ENCODE measurements at regions not wholly inside any gene's neighbourhood (a gene's known extent, or its start where the extent isn't known, plus 50 kb on each side); places are given as distances from the start of the nearest gene placed in this dataset.

DNA sequence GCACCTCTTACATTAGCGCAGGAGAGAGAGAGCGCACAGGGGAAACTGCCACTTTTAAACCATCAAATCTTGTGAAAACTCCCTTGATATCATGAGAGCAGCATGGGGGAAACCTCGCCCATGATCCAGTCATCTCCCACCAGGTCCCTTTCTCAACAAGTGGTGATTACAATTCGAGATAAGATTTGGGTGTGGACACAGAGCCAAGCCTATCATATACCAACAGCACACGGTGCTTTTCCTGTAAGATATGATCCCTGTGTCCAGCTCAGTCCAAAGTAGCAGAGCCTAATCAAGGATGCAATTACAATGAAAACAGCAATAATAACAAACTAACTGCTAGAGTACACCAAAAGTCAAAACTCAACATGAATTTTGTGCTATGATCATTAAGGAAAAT lies 148.7 kb upstream of the TCF21 start:
- no peak for DNase-seq
- Mint-ChIP-seq H3K36me3 (no peaks in the 10 kb centered on the region), H3K4me1 (no peaks in the 10 kb centered on the region)

DNA sequence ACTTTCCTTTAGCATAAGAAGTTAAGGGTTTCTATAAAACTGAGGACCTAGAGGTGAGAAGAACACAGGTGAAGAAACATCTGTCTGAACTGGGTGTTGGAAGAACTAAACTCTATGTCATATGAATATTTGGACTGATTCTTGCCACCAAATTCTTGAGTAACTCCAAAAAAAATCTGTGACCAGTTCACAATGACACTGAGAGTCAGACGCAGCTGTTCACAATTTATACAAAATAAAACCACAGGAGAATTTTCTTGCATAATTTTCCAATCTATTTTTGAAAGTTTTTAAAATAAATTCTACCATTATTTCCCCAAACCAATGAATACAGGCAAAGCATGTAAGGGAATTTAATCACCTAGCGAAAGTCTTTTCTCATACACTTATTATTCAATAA lies 148.1 kb upstream of the TCF21 start:
- no peak for ATAC-seq (replicated peaks)
- no peaks in the 10 kb centered on the region for H3K36me3 Mint-ChIP-seq

More for the DNA sequence above, 148.7 kb upstream of the TCF21 start:
- Mint-ChIP-seq H3K27ac (no peak overlapping the region), H3K4me3 (no peak overlapping the region), H3K27me3 (no peaks in the 10 kb centered on the region), H3K9me3 (no peaks in the 10 kb centered on the region)
- no peak for ATAC-seq (replicated peaks)

DNA sequence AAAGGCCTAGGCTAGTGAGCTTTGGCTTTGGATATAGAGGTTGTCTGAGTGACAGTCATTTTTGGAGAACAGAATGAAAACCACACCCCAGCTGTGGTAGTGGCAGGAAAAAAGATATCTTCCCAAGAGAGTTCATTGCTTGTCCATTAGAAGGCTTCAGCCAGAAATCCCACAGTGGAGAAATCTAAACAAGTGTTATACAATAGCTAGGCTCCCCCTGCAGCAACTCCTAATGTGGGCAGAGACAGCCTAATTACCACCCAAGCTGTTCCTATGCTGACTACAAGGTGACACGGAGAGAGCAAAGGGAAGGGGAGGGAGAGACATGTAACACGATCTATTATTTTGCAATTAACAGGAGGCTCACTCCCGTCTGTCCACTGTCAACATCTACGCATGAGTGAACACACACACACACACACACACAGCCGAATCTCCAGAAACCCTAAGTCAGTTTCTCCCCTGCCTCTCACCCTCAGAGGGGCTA lies 147.5 kb upstream of the TCF21 start:
- H3K27ac Mint-ChIP-seq: no peak overlapping the region
- DNase-seq: no peak

More for the DNA sequence above, 148.1 kb upstream of the TCF21 start:
- Mint-ChIP-seq H3K27me3 (no peaks in the 10 kb centered on the region), H3K9me3 (no peaks in the 10 kb centered on the region), H3K4me1 (no peaks in the 10 kb centered on the region), H3K27ac (no peak overlapping the region), H3K4me3 (no peak overlapping the region)
- no peak for DNase-seq

DNA sequence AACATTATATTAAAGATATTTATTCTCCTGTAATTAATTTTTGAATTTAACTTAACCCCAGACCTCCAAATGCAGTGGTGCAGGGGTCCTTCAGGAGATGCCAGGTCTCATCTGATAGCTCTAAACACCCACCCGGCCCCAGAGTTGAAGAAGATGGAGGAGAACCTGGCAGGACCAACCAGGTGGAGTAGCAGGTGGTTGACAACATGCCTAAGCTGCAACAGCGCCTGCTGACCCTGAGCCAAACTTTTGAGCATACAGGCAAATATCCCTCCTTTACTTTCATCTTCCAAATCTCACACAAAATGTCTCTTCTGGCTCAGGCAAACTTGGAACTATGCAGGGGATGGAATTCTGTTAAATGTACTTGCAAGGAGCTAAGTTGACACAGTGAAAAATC lies 145.3 kb upstream of the TCF21 start:
- H3K4me3 Mint-ChIP-seq: no peak overlapping the region

More for the DNA sequence above, 147.5 kb upstream of the TCF21 start:
- Mint-ChIP-seq H3K4me1 (no peaks in the 10 kb centered on the region), H3K4me3 (no peak overlapping the region), H3K9me3 (no peaks in the 10 kb centered on the region), H3K36me3 (no peaks in the 10 kb centered on the region), H3K27me3 (no peaks in the 10 kb centered on the region)
- no peak for ATAC-seq (replicated peaks)

DNA sequence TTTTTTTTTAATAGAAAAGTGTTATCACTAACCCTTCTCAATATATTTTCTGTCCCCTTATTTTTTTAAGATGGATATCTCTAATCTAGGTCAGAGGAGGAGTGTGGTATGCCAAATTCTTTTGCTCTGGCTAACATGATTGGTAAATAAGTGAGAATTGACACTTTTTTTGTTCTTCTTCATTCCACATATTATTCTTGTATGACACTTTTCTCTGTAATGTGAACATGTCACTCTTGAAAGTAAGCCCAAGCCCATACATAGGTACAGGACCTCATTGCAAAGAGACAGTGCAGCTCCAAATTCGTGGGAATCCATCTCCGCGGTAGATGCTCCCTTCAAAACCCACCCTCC lies 142.5 kb upstream of the TCF21 start:
- ATAC-seq (replicated peaks): no peak
- Mint-ChIP-seq H3K36me3 (no peaks in the 10 kb centered on the region), H3K4me1 (no peaks in the 10 kb centered on the region), H3K9me3 (no peaks in the 10 kb centered on the region), H3K4me3 (no peak overlapping the region), H3K27me3 (peaks cover 0 to 4% of the 10 kb centered on the region in 2 donors), H3K27ac (no peak overlapping the region)
- DNase-seq: no peak

More for the DNA sequence above, 145.3 kb upstream of the TCF21 start:
- no peak for ATAC-seq (replicated peaks)
- Mint-ChIP-seq H3K27me3 (no peaks in the 10 kb centered on the region), H3K27ac (no peak overlapping the region), H3K36me3 (no peaks in the 10 kb centered on the region), H3K4me1 (no peaks in the 10 kb centered on the region), H3K9me3 (no peaks in the 10 kb centered on the region)
- DNase-seq: no peak

DNA sequence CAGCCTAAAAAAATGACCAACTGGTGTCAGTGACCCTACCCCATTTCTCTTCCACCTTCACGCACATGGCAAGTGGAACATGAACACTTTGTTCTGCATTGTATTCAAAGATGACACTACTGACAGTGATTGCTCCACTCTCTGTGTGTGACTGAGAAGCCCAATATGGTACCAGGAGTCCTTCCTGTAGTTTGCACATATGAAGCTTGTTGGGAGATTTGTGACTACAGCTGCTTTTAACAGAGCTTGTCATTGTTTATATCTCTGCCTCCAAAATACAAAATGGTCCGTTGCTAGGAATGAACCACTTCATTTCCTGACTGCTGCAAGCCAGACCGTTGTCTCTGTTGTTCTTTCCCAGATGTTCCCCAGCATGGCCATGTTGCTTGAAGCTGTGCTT lies 140.3 kb upstream of the TCF21 start:
- DNase-seq: no peak
- peaks cover 0 to 4% of the 10 kb centered on the region in 2 donors for H3K27me3 Mint-ChIP-seq
- no peak overlapping the region for H3K27ac Mint-ChIP-seq
- no peaks in the 10 kb centered on the region for H3K4me1 Mint-ChIP-seq
- H3K4me3 Mint-ChIP-seq: no peak overlapping the region
- no peak for ATAC-seq (replicated peaks)
- no peaks in the 10 kb centered on the region for H3K9me3 Mint-ChIP-seq
- H3K36me3 Mint-ChIP-seq: no peaks in the 10 kb centered on the region

DNA sequence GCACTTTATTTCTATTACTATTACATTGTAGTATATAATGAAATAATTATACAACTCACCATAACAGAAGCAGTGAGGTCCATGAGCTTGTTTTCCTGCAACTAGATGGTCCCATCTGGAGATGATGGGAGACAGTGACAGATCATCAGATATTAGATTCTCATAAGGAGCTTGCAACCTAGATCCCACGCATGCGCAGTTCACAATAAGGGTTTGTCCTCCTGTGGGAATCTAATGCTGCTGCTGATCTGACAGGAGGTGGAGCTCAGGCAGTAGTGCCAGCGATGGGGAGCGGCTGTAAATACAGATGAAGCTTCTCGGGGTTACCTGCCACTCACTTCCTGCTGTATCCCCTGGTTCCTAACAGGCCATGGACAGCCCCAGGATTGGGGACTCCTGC lies 139.5 kb upstream of the TCF21 start:
- Mint-ChIP-seq H3K9me3 (no peaks in the 10 kb centered on the region), H3K4me3 (no peak overlapping the region), H3K4me1 (no peaks in the 10 kb centered on the region), H3K36me3 (no peaks in the 10 kb centered on the region), H3K27ac (no peak overlapping the region), H3K27me3 (peaks cover 0 to 4% of the 10 kb centered on the region in 2 donors)
- DNase-seq: no peak
- ATAC-seq (replicated peaks): no peak

DNA sequence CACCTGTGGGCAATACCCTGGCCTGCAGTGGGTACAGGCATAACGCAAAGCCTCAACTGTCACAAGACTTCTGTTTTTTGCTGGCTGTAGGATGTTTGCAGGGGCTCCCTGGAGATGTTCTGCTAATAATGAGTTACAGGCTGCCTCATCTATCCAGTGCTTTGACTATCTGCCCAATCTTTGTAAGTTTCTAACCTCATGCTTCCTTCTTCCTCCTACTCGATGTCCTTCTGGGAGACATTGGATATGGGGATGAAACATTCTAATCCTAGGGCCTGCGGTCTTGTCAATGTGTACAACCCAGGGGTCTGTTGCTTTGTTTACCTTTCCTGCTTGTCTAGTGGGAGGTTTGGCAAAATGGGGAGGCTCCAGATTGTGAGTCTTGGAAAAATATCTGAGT lies 136.8 kb upstream of the TCF21 start:
- H3K27me3 Mint-ChIP-seq: peaks cover 0 to 4% of the 10 kb centered on the region in 2 donors
- no peaks in the 10 kb centered on the region for H3K9me3 Mint-ChIP-seq
- DNase-seq (no peak), ATAC-seq (replicated peaks) (no peak)
- H3K36me3 Mint-ChIP-seq: no peaks in the 10 kb centered on the region
- no peaks in the 10 kb centered on the region for H3K4me1 Mint-ChIP-seq
- no peak overlapping the region for H3K27ac Mint-ChIP-seq
- H3K4me3 Mint-ChIP-seq: no peak overlapping the region

DNA sequence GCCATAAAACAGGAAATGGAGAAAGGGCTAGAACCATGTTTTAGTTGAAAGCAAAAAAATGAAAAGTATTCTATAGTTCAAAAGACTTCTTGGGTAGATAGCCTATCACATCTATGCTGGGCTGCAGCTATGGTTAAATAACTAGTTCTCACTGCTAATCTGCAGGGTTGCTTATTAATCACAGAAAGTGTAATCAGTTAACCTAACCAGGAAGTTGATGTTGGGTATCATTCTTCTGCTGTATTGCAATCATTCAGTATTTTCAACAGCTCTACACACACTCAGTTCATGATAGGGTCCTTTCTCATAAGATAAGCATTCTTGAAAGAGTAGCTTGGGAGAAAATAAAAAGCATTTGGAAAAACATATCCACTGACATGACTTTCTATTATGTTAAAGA lies 135.2 kb upstream of the TCF21 start:
- DNase-seq (no peak), ATAC-seq (replicated peaks) (no peak)
- no peaks in the 10 kb centered on the region for H3K36me3 Mint-ChIP-seq
- H3K9me3 Mint-ChIP-seq: no peaks in the 10 kb centered on the region
- no peaks in the 10 kb centered on the region for H3K4me1 Mint-ChIP-seq
- H3K27me3 Mint-ChIP-seq: peaks cover 0 to 4% of the 10 kb centered on the region in 2 donors
- H3K4me3 Mint-ChIP-seq: no peak overlapping the region
- no peak overlapping the region for H3K27ac Mint-ChIP-seq

DNA sequence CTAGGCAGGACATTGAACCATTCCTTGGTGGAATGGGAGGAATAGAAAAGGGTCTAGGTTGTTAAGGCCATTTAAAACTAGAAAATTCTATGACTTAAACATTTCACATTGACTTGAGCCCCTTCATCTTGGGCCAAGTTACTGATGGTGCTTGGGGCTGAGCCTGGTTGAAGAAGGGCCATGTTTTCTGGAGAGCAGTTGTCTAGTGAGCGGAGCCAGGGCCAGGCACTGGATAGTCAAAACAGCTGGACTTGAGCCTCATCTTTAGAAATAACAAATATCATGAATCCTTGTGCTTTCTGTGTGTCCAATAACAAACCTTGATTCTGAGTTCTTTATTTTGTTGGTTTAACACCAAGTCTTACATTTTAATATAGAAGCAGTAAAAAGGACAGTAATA lies 134.6 kb upstream of the TCF21 start:
- no peaks in the 10 kb centered on the region for H3K9me3 Mint-ChIP-seq
- H3K4me3 Mint-ChIP-seq: no peak overlapping the region
- no peaks in the 10 kb centered on the region for H3K36me3 Mint-ChIP-seq
- no peak overlapping the region for H3K27ac Mint-ChIP-seq
- peaks cover 0 to 4% of the 10 kb centered on the region in 2 donors for H3K27me3 Mint-ChIP-seq
- no peaks in the 10 kb centered on the region for H3K4me1 Mint-ChIP-seq
- ATAC-seq (replicated peaks) (no peak), DNase-seq (no peak)

DNA sequence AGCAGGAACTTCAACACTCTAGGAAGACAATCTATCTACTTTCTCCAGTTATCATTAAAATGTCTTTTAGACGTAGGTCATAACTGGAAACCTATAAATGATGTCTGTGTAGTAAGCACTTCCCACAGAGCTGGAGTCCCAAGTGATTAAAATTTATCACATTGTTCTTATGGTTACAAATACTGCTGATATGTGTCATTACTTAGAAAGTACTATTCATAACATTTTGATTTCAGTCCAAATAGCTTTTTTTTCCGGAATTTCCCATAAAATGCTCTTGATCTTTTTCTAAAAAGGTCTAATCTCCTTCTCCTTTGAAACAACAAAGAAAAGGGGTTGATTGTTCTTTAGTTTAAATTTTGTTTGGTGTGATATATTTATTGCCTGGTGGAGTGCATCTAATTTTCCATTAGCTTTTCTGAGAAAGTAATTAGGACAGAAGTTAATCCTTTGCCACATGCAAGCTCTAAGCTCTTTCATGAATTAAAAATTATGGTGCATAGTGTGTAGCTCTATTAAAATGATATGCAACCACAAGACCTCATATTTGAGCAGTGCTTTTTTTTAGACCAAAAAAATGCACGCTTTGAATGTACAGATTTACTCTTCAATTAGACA lies 132.7 kb upstream of the TCF21 start:
- Mint-ChIP-seq H3K4me3 (no peak overlapping the region), H3K4me1 (no peaks in the 10 kb centered on the region), H3K36me3 (no peaks in the 10 kb centered on the region), H3K27ac (no peak overlapping the region), H3K9me3 (peaks cover 0 to 1% of the 10 kb centered on the region in 2 donors), H3K27me3 (peaks cover 0 to 6% of the 10 kb centered on the region in 2 donors)
- no peak for DNase-seq
- ATAC-seq (replicated peaks): no peak

DNA sequence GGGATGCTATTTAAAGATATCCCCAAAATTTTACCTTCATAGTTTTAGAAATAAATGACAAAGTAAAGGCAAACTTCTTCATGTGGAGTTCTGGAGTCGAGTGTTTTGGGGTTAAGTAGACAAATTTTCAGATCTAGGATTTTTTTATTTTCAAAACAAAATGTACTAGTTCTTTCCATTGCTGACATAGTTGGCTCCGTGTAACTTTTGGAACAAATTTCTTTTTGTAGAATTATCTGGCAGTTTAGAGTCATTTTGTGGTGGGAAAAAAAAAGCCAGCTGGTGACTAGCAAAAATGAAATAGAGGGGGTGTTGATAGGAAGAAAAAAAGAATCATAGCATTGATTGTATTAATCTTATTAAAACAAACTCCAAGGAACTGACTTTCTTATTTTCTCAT lies 131.6 kb upstream of the TCF21 start:
- H3K4me1 Mint-ChIP-seq: no peaks in the 10 kb centered on the region
- H3K4me3 Mint-ChIP-seq: no peak overlapping the region
- H3K9me3 Mint-ChIP-seq: peaks cover 0 to 1% of the 10 kb centered on the region in 2 donors
- H3K27ac Mint-ChIP-seq: no peak overlapping the region
- ATAC-seq (replicated peaks): no peak
- peaks cover 0 to 6% of the 10 kb centered on the region in 2 donors for H3K27me3 Mint-ChIP-seq
- H3K36me3 Mint-ChIP-seq: no peaks in the 10 kb centered on the region
- no peak for DNase-seq

DNA sequence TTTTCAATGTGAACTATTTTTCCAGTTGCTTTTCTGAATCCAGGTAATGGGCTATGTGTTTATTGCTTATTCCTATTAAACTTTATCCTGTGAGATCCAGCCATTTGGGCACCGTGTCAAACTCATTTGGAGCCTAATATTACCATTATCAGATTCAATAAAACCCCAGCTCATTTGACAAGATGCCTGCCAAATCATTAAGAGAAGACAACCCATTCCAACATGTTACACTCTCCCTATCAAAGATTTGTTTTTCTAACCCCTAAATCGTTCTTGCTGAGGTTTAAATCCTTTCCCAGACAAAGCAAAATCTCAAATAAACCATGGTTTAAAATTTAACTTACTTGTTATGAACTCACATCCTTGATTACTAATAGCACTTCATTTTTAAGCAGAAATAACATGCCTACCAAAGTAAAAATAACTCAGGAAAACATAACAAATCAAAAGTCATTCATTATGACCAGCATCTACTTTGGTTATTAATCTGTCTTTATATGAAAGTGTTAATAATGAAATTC lies 130.0 kb upstream of the TCF21 start:
- Mint-ChIP-seq H3K4me1 (no peaks in the 10 kb centered on the region), H3K36me3 (no peaks in the 10 kb centered on the region), H3K27me3 (peaks cover 0 to 12% of the 10 kb centered on the region in 2 donors), H3K4me3 (no peak overlapping the region), H3K27ac (no peak overlapping the region), H3K9me3 (peaks cover 0 to 1% of the 10 kb centered on the region in 2 donors)
- DNase-seq: no peak
- ATAC-seq (replicated peaks): no peak

DNA sequence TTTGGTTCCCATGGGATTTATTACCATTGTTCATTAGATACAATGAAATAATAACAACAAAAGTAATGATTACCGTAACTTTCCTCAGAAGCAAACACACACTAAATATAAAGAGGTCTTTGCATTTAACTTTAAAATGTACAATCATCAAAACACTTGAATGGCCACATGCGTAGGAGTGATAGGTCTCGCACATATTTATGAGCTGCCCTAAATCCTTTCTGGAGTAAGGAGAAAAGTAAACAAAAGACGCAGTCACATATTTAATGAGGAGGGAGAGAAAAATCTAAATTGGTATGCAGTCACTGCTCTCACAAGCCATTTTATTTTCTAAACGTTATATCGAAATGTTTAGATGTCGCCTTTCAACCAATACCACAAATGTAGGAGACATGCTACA lies 129.4 kb upstream of the TCF21 start:
- DNase-seq (no peak), ATAC-seq (replicated peaks) (no peak)
- no peak overlapping the region for H3K27ac Mint-ChIP-seq
- no peaks in the 10 kb centered on the region for H3K4me1 Mint-ChIP-seq
- peaks cover 0 to 16% of the 10 kb centered on the region in 2 donors for H3K27me3 Mint-ChIP-seq
- H3K4me3 Mint-ChIP-seq: no peak overlapping the region
- H3K9me3 Mint-ChIP-seq: peaks cover 0 to 1% of the 10 kb centered on the region in 2 donors
- no peaks in the 10 kb centered on the region for H3K36me3 Mint-ChIP-seq

DNA sequence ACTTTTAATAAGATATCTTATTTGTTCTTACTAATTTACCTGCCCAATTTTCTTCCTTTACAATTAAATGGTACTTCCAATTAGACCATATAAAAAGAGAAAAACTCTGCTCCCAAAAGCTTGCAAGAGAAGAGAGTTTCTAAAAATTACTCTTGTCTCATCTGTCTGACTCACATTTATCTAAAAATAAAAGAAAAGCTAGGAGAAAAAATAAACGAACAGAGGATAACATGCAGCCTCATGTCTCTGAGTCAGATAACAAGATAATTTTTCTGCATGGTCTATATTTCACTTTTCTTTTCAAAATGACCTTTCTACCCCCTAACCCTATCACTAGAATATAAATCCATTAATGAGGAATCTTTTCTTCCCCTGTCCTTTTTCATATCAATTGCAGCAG lies 127.2 kb upstream of the TCF21 start:
- Mint-ChIP-seq H3K36me3 (no peaks in the 10 kb centered on the region), H3K27ac (no peak overlapping the region), H3K27me3 (peaks cover 0 to 16% of the 10 kb centered on the region in 2 donors), H3K4me1 (no peaks in the 10 kb centered on the region), H3K9me3 (peaks cover 0 to 1% of the 10 kb centered on the region in 2 donors), H3K4me3 (no peak overlapping the region)
- ATAC-seq (replicated peaks) (no peak), DNase-seq (no peak)
